A549 (cell line): ENCODE measurements at regions not wholly inside any gene's neighbourhood (a gene's known extent, or its start where the extent isn't known, plus 50 kb on each side); places are given as distances from the start of the nearest gene placed in this dataset.
A peak's percentile ranks its signal among the peaks of the same experiment; 100 is the strongest.

Experiments
- ATAC-seq, 2 experiments: fragments of 200-7000 bp in 1 of 2; fragments of >200 bp in 1 of 2; cut with Nextera tagmentation in 1 of 2; cut with Tn5 transposase in 1 of 2; 3 replicates each; pipeline versions ENCODE4 v1.8.0 to v1.9.1; 2018 to 2020; ENCODE audit warnings: mild to moderate bottlenecking in 1 of 2, moderate library complexity in 1 of 2
- CTCF ChIA-PET: fragments of 300-600 bp; sonication (Branson Sonifier 250); formaldehyde crosslinking; extraction: SDS; loops from one replicate; lab custom pipeline; 2021; ENCODE audit warnings: antibody characterized with exemption, inconsistent platforms; lab: Yijun Ruan, JAX
- POLR2A ChIA-PET: fragments of 350-600 bp; formaldehyde crosslinking; extraction: SDS; loops from one replicate; lab custom pipeline; 2021; ENCODE audit warnings: antibody characterized with exemption, inconsistent platforms; lab: Yijun Ruan, JAX
- DNase-seq, 2 experiments: peaks; one replicate each; pipeline versions ENCODE4 v3.0.0 to v3.0.0-alpha.2; 2011 to 2016; ENCODE audit warnings: low read depth in 1 of 2, low spot score in 1 of 2
- FAIRE-seq: peaks from 2 replicates; lab custom pipeline; 2011; peaks lifted over from hg19 to GRCh38; lab: Jason Lieb, UNC
- H3K27ac ChIP-seq, 2 experiments: fragments of >200 bp; sonication (Bioruptor Twin); formaldehyde crosslinking; 3 replicates each; pipeline ENCODE4 v1.5.1; 2016 to 2017
- H3K4me1 ChIP-seq: fragments of >200 bp; sonication (Bioruptor Twin); formaldehyde crosslinking; 3 replicates; pipeline ENCODE4 v1.6.1; 2016
- H3K4me2 ChIP-seq: fragments of >200 bp; sonication (Bioruptor Twin); formaldehyde crosslinking; 3 replicates; pipeline ENCODE4 v1.6.1; 2016
- H3K4me3 ChIP-seq: fragments of >200 bp; sonication (Bioruptor Twin); formaldehyde crosslinking; 3 replicates; pipeline ENCODE4 v1.5.1; 2016
- H3K9me3 ChIP-seq: fragments of >200 bp; sonication (Bioruptor Twin); formaldehyde crosslinking; 3 replicates; pipeline ENCODE4 v1.6.1; 2016
- CBX2 ChIP-seq: fragments of 200-600 bp; sonication (generic); IDR thresholded peaks from 2 replicates; pipeline ENCODE4 v1.6.1; 2016; ENCODE audit warnings: low read depth, mild to moderate bottlenecking, borderline replicate concordance
- CEBPB ChIP-seq, 2 experiments: fragments of >200 bp in 1 of 2; sonication (Bioruptor Twin) in 1 of 2; formaldehyde crosslinking in 1 of 2; IDR thresholded peaks; 2 replicates each; pipeline ENCODE4 v1.6.1; 2012 to 2016
- E2F6 ChIP-seq: IDR thresholded peaks from 2 replicates; pipeline ENCODE4 v1.6.1; 2012; ENCODE audit warnings: low read depth, borderline replicate concordance
- EHMT2 ChIP-seq: fragments of 200-600 bp; sonication (generic); IDR thresholded peaks from 2 replicates; pipeline ENCODE4 v1.6.1; 2016; ENCODE audit warnings: antibody characterized with exemption, low read depth, mild to moderate bottlenecking, moderate library complexity
- HDAC2 ChIP-seq: fragments of 200-600 bp; sonication (generic); IDR thresholded peaks from 2 replicates; pipeline ENCODE4 v1.6.1; 2016
- HES2 ChIP-seq: fragments of >200 bp; sonication (Bioruptor Twin); formaldehyde crosslinking; IDR thresholded peaks from 2 replicates; pipeline ENCODE4 v1.6.1; 2016
- HEYL ChIP-seq: fragments of 250-450 bp; sonication (Bioruptor Pico); IDR thresholded peaks from 2 replicates; pipeline ENCODE4 v1.8.0; 2021; ENCODE audit warnings: mild to moderate bottlenecking, moderate library complexity
- MAFK ChIP-seq: fragments of 450-650 bp; IDR thresholded peaks from 2 replicates; pipeline ENCODE4 v1.6.1; 2014; ENCODE audit not compliant: partially characterized antibody
- MYC ChIP-seq: IDR thresholded peaks from 2 replicates; pipeline ENCODE4 v1.6.1; 2012; ENCODE audit warnings: mild to moderate bottlenecking, inconsistent platforms, low read length, improper control_type of control experiment, borderline replicate concordance
- POLR2A ChIP-seq: IDR thresholded peaks from 2 replicates; pipeline ENCODE4 v1.6.1; 2012; ENCODE audit warnings: mild to moderate bottlenecking, low read length
- RARB ChIP-seq: fragments of 250-450 bp; sonication (Bioruptor Pico); IDR thresholded peaks from 2 replicates; pipeline ENCODE4 v1.8.0; 2021; ENCODE audit warnings: mild to moderate bottlenecking, moderate library complexity
- RCOR1 ChIP-seq: fragments of 150-350 bp; IDR thresholded peaks from 2 replicates; pipeline ENCODE4 v1.6.1; 2014; ENCODE audit warnings: antibody characterized with exemption, low read length, low read depth
- REST ChIP-seq: fragments of 200-600 bp; sonication (generic); IDR thresholded peaks from 2 replicates; pipeline ENCODE4 v1.6.1; 2016; ENCODE audit warnings: antibody characterized with exemption, mild to moderate bottlenecking, moderate library complexity
- RNF2 ChIP-seq: fragments of 200-600 bp; sonication (generic); IDR thresholded peaks from 2 replicates; pipeline ENCODE4 v1.6.1; 2016; ENCODE audit warnings: low read depth, mild to moderate bottlenecking, antibody characterized with exemption, moderate library complexity, borderline replicate concordance
- SREBF2 ChIP-seq: fragments of 450-650 bp; IDR thresholded peaks from 2 replicates; pipeline ENCODE4 v1.6.1; 2014; ENCODE audit warnings: mild to moderate bottlenecking, moderate library complexity
- TFCP2L1 ChIP-seq: fragments of 250-450 bp; sonication (Bioruptor Pico); IDR thresholded peaks from 2 replicates; pipeline ENCODE4 v1.5.0; 2021; ENCODE audit warnings: mild to moderate bottlenecking
- TP53 ChIP-seq: fragments of 250-450 bp; sonication (Bioruptor Pico); IDR thresholded peaks from 2 replicates; pipeline ENCODE4 v1.5.0; 2021; ENCODE audit warnings: mild to moderate bottlenecking, moderate library complexity
- USF2 ChIP-seq: fragments of 450-650 bp; IDR thresholded peaks from 2 replicates; pipeline ENCODE4 v1.6.1; 2014; ENCODE audit warnings: antibody characterized with exemption
- WGBS: methylation state at CpG from one replicate; pipeline ENCODE4 v1.1.6; 2017; ENCODE audit errors: missing lambda C conversion rate; 5-methylcytosine and 5-hydroxymethylcytosine counted together

GRCh38 chr2:19783935-19784334, 117.8 kb downstream of the TTC32 start:
- H3K27ac ChIP-seq, result peak overlapping the region in 1 of 2 experiments; percentile 89; a peak in 4 of 6 replicates
- no peak for TF ChIP-seq TFCP2L1
- no peak for TF ChIP-seq SREBF2
- no peak for TF ChIP-seq RNF2
- no peak for TF ChIP-seq HDAC2
- no peak for TF ChIP-seq MAFK
- TF ChIP-seq, all 56 proteins: peak for 0
- Histone ChIP-seq H3K9me3 (0 out of 3 replicates have a peak, but pooled peaks cover 4% of the 10 kb centered on the region), H3K4me2 (no peak overlapping the region), H3K4me1 (peaks cover 25% of the 10 kb centered on the region), H3K4me3 (no peak overlapping the region)
- FAIRE-seq (no peak), DNase-seq (no peak), ATAC-seq (no peak)
- POLR2A ChIA-PET, result no interaction called here
- WGBS, result 83% methylated on average over 2 of the region's 2 CpGs
- CTCF ChIA-PET, result no interaction called here

- CTCF ChIA-PET, result no interaction called here
- H3K9me3 ChIP-seq, result no peaks in the 10 kb centered on the region
- no peak overlapping the region for H3K4me3 ChIP-seq
- 52% methylated on average over 6 of the region's 6 CpGs for WGBS
- H3K27ac ChIP-seq, result peak overlapping the region in 1 of 2 experiments; percentile 10; a peak in 1 of 6 replicates
- FAIRE-seq (no peak), DNase-seq (no peak), ATAC-seq (no peak)
- H3K4me2 ChIP-seq, result no peak overlapping the region
- TF ChIP-seq CBX2 (no peak), CEBPB (IDR thresholded peaks at IDR 0.05) (no peak), RARB (CRISPR knock-in tag) (no peak), EHMT2 (no peak), POLR2A (no peak), HES2 (no peak), HEYL (no peak), MAFK (no peak), E2F6 (no peak)
- TF ChIP-seq, all 56 proteins: peak for 0
- POLR2A ChIA-PET, result no interaction called here
- H3K4me1 ChIP-seq, result peaks cover 15% of the 10 kb centered on the region
Observed at GRCh38 chr2:19776941-19777514, 124.8 kb downstream of the TTC32 start.

- POLR2A ChIA-PET, result no interaction called here
- H3K27ac ChIP-seq, result peak overlapping the region; percentile 23 to 68; a peak in 3 of 6 replicates
- H3K4me1 ChIP-seq, result peaks cover 15% of the 10 kb centered on the region
- H3K9me3 ChIP-seq, result no peaks in the 10 kb centered on the region
- CTCF ChIA-PET, result interaction anchor here (1.1 to 2.0 kb wide), 4 partner anchors 9 to 412 kb away, joined by 3 to 9 read pairs (median 4); no protein-coding TSS in a partner anchor
- TF ChIP-seq MYC (no peak), USF2 (no peak), REST (no peak), RARB (CRISPR knock-in tag) (no peak), RCOR1 (no peak), TP53 (CRISPR knock-in tag) (no peak)
- 76% methylated on average over 6 of the region's 6 CpGs for WGBS
- no peak for FAIRE-seq
- no peak overlapping the region for H3K4me3 ChIP-seq
- no peak overlapping the region for H3K4me2 ChIP-seq
- peak in 1 of 2 experiments; percentile 22; a peak in 3 of 6 replicates for ATAC-seq
- DNase-seq, result peak in 1 of 2 experiments; percentile 26
Observed at GRCh38 chr2:19775838-19776237, 125.9 kb downstream of the TTC32 start.
